K562 (cell line): ENCODE measurements at regions not wholly inside any gene's neighbourhood (a gene's known extent, or its start where the extent isn't known, plus 50 kb on each side); places are given as distances from the start of the nearest gene placed in this dataset.

ENCODE experiments used
- ATAC-seq: fragments of 200-7000 bp; cut with Tn5 transposase; 3 replicates; pipeline ENCODE4 v1.9.1; 2020; ENCODE audit warnings: moderate library complexity
- BruUV-seq: library from RNA; stranded (reverse); fragments of 400-500 nt; replicated peaks from 2 replicates; lab custom pipeline; 2021; lab: Mats Ljungman, UMichigan
- CTCF ChIA-PET: fragments of 300-600 bp; formaldehyde crosslinking; extraction: SDS; loops from one replicate; lab custom pipeline; 2021; ENCODE audit warnings: low intra/inter-chr PET ratio; lab: Yijun Ruan, JAX
- POLR2A ChIA-PET: fragments of 300-600, 350-650 bp; sonication (Branson Sonifier 250); formaldehyde crosslinking; extraction: SDS; loops from one replicate; lab custom pipeline; 2021; ENCODE audit warnings: antibody characterized with exemption, inconsistent platforms; lab: Yijun Ruan, JAX
- DNase-seq, 4 experiments: peaks; one replicate each; pipeline versions ENCODE4 v3.0.0 to v3.0.0-alpha.2; 2011 to 2018; ENCODE audit warnings: low spot score in 3 of 4, mixed read lengths in 3 of 4; ENCODE audit errors: extremely low read depth in 1 of 4
- FAIRE-seq: peaks from 2 replicates; lab custom pipeline; 2011; peaks lifted over from hg19 to GRCh38; lab: Jason Lieb, UNC
- H2AFZ ChIP-seq: 2 replicates; pipeline ENCODE4 v1.6.0; 2011; ENCODE audit warnings: low read depth, low read length, control low read depth, inconsistent platforms
- H3K27ac ChIP-seq: fragments of 200-600 bp; 3 replicates; pipeline ENCODE4 v1.8.0; 2011; ENCODE audit warnings: low read depth, mild to moderate bottlenecking, control low read depth, inconsistent platforms, low read length, moderate library complexity, mixed read lengths; ENCODE audit errors: extremely low read depth
- H3K27me3 ChIP-seq, 2 experiments: fragments of 300-600 bp in 1 of 2; 2 replicates in 1 of 2; 3 replicates in 1 of 2; pipeline versions ENCODE4 v1.6.0 to v1.8.0; 2011; ENCODE audit warnings: inconsistent platforms in 2 of 2, low read length in 2 of 2, mild to moderate bottlenecking in 1 of 2, mixed read lengths in 1 of 2, moderate library complexity in 1 of 2; ENCODE audit not compliant: control insufficient read depth in 2 of 2, insufficient read depth in 2 of 2
- H3K36me3 ChIP-seq: fragments of 300-600 bp; 3 replicates; pipeline ENCODE4 v1.8.0; 2011; ENCODE audit warnings: mild to moderate bottlenecking, low read length, inconsistent platforms; ENCODE audit not compliant: control insufficient read depth, insufficient read depth
- H3K4me1 ChIP-seq, 2 experiments: fragments of 200-600 bp in 1 of 2; replicated peaks in 1 of 2; 2 replicates in 1 of 2; 3 replicates in 1 of 2; pipeline versions ENCODE4 v1.5.1 to v1.8.0; 2011; ENCODE audit warnings: inconsistent platforms in 2 of 2, low read length in 2 of 2, mild to moderate bottlenecking in 1 of 2, mixed read lengths in 1 of 2, moderate library complexity in 1 of 2; ENCODE audit not compliant: control insufficient read depth in 2 of 2, insufficient read depth in 2 of 2
- H3K4me2 ChIP-seq: 2 replicates; pipeline ENCODE4 v1.6.1; 2011; ENCODE audit warnings: low read length, control low read depth, inconsistent platforms, mixed read lengths; ENCODE audit not compliant: insufficient read depth
- H3K4me3 ChIP-seq: fragments of 200-600 bp; sonication (generic), shearing (Covaris generic); 2 replicates; pipeline ENCODE4 v1.5.1; 2016; ENCODE audit warnings: control low read depth, inconsistent platforms
- H3K79me2 ChIP-seq: fragments of 200-600 bp; 3 replicates; pipeline ENCODE4 v1.8.0; 2011; ENCODE audit warnings: low read length, inconsistent platforms; ENCODE audit not compliant: control insufficient read depth, insufficient read depth
- H3K9ac ChIP-seq, 2 experiments: 2 replicates each; pipeline versions ENCODE4 v1.6.0 to v1.6.1; 2011; ENCODE audit warnings: low read depth in 2 of 2, low read length in 2 of 2, control low read depth in 1 of 2, inconsistent platforms in 1 of 2, mild to moderate bottlenecking in 1 of 2, mixed read lengths in 1 of 2; ENCODE audit not compliant: insufficient read depth in 1 of 2
- H3K9me1 ChIP-seq: one replicate; pipeline ENCODE4 v1.6.0; 2011; ENCODE audit warnings: inconsistent platforms, mild to moderate bottlenecking, low read length, moderate library complexity; ENCODE audit not compliant: control insufficient read depth, insufficient read depth
- H3K9me3 ChIP-seq: replicated peaks from 2 replicates; pipeline ENCODE4 v1.5.1; 2011; ENCODE audit warnings: low read depth, low read length, inconsistent platforms; ENCODE audit not compliant: control insufficient read depth, insufficient read depth
- H4K20me1 ChIP-seq: replicated peaks from 2 replicates; pipeline ENCODE4 v1.6.1; 2011; ENCODE audit warnings: low read length, inconsistent platforms, mixed read lengths; ENCODE audit not compliant: control insufficient read depth, insufficient read depth
- BMI1 ChIP-seq: fragments of 150-350 bp; IDR thresholded peaks from 2 replicates; pipeline ENCODE4 v1.6.1; 2014; ENCODE audit warnings: low read length
- FOXJ3 ChIP-seq: sonication (generic); formaldehyde crosslinking; IDR thresholded peaks from 2 replicates; pipeline ENCODE4 v1.4.0; 2020; ENCODE audit warnings: mild to moderate bottlenecking, missing genetic modification reagents
- FOXK1 ChIP-seq: sonication (generic); formaldehyde crosslinking; IDR thresholded peaks from 2 replicates; pipeline ENCODE4 v1.8.0; 2022; ENCODE audit warnings: missing genetic modification reagents, mild to moderate bottlenecking, borderline replicate concordance
- PHF8 ChIP-seq: fragments of 200-600 bp; sonication (generic); IDR thresholded peaks from 2 replicates; pipeline ENCODE4 v1.6.1; 2012; ENCODE audit warnings: mixed run types, mild to moderate bottlenecking, inconsistent platforms, low read length, moderate library complexity, borderline replicate concordance
- PTRF ChIP-seq: fragments of 450-650 bp; IDR thresholded peaks from 2 replicates; pipeline ENCODE4 v1.6.1; 2016; ENCODE audit warnings: mild to moderate bottlenecking, missing genetic modification characterization, missing compliant biosample characterization
- RBM22 ChIP-seq: fragments of 200-400 bp; formaldehyde crosslinking; IDR thresholded peaks from 2 replicates; pipeline ENCODE4 v1.6.1; 2018; ENCODE audit warnings: low read length, low read depth; ENCODE audit not compliant: poor library complexity, severe bottlenecking
- STAT5A ChIP-seq: IDR thresholded peaks from 2 replicates; pipeline ENCODE4 v1.6.1; 2012; ENCODE audit warnings: low read length, inconsistent platforms, borderline replicate concordance
- ZEB2 ChIP-seq: fragments of 450-650 bp; IDR thresholded peaks from 2 replicates; pipeline ENCODE4 v1.6.1; 2016
- ZKSCAN8 ChIP-seq: fragments of 200-800 bp; sonication (Bioruptor generic); IDR thresholded peaks from 2 replicates; pipeline ENCODE4 v1.6.1; 2016; ENCODE audit warnings: missing genetic modification characterization, missing compliant biosample characterization
- WGBS: fragments of 100-300 bp; shearing (Covaris generic); methylation state at CpG from one replicate; pipeline ENCODE4 v1.1.6; 2016; ENCODE audit warnings: low coverage, mixed read lengths; ENCODE audit not compliant: insufficient coverage; ENCODE audit errors: missing lambda C conversion rate; 5-methylcytosine and 5-hydroxymethylcytosine counted together
- in situ Hi-C: fragments of 300-500 bp; cut with MboI; formaldehyde crosslinking; loops from 4 replicates; pipeline ENCODE4 v1.15.0; 2018; ENCODE audit warnings: inconsistent platforms, mixed read lengths
- intact Hi-C: fragments of 100-400 bp; cut with micrococcal nuclease; formaldehyde crosslinking; loops from 2 replicates; pipeline ENCODE4 v1.14.2; 2022
- TF ChIP-seq, protein P1 (sequence below), 3 experiments: fragments of 200-800 bp in 1 of 3; sonication (Bioruptor generic) in 1 of 3; sonication (generic) in 1 of 3; formaldehyde crosslinking in 1 of 3; IDR thresholded peaks; 2 replicates each; pipeline versions ENCODE4 v1.6.1 to v1.8.0; 2016 to 2022; ENCODE audit warnings: mild to moderate bottlenecking in 2 of 3, missing compliant biosample characterization in 2 of 3, missing genetic modification characterization in 2 of 3, missing genetic modification reagents in 1 of 3
- TF ChIP-seq, protein P2 (sequence below): fragments of 250-450 bp; sonication (Bioruptor Pico); IDR thresholded peaks from 2 replicates; pipeline ENCODE4 v1.5.0; 2020; ENCODE audit warnings: mild to moderate bottlenecking, borderline replicate concordance
- TF ChIP-seq, protein P3 (sequence below): fragments of 450-650 bp; formaldehyde crosslinking; IDR thresholded peaks from 2 replicates; pipeline ENCODE4 v1.4.0; 2020; ENCODE audit warnings: mild to moderate bottlenecking, moderate library complexity
- TF ChIP-seq, protein P4 (sequence below): fragments of 200-800 bp; sonication (Bioruptor generic); IDR thresholded peaks from 2 replicates; pipeline ENCODE4 v1.6.1; 2016; ENCODE audit warnings: missing genetic modification characterization, missing compliant biosample characterization

DNA sequence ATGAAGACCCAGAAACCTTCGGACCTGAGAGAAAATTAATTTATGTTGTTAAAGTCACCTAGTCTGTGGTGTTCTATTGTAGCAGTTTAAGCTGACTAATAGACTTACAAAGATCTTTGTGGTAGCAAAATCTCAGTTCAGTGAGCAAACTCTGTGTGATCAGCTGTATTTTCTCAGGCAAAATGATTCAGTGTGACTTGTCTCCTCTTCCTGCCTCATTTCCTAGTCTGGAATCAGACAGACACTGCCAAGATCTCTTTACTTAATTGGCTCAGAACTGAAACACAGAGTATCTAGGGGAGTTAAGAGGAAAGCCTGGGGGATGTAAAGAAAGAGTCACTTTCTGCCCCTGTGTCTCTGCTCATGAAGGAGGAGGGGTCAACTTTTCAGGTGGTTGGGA, 564.7 kb downstream of the KCNA4 start:
- CTCF ChIA-PET = no interaction called here
- WGBS = 0% methylated on average over 1 of the region's 1 CpG
- BruUV-seq = no TSS peak

More for the DNA sequence above, 564.7 kb downstream of the KCNA4 start:
- TF ChIP-seq RBM22 = no peak
- no peak for TF ChIP-seq ZKSCAN8 (CRISPR knock-in tag)
- TF ChIP-seq FOXJ3 (CRISPR knock-in tag) = no peak
- TF ChIP-seq, protein P1, sequence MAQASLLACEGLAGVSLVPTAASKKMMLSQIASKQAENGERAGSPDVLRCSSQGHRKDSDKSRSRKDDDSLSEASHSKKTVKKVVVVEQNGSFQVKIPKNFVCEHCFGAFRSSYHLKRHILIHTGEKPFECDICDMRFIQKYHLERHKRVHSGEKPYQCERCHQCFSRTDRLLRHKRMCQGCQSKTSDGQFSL (CRISPR knock-in tag; IDR thresholded peaks at IDR 0.05) = no peak
- TF ChIP-seq, protein P1 (tag; IDR thresholded peaks at IDR 0.05) = no peak
- TF ChIP-seq BMI1 = no peak
- TF ChIP-seq, protein P2, sequence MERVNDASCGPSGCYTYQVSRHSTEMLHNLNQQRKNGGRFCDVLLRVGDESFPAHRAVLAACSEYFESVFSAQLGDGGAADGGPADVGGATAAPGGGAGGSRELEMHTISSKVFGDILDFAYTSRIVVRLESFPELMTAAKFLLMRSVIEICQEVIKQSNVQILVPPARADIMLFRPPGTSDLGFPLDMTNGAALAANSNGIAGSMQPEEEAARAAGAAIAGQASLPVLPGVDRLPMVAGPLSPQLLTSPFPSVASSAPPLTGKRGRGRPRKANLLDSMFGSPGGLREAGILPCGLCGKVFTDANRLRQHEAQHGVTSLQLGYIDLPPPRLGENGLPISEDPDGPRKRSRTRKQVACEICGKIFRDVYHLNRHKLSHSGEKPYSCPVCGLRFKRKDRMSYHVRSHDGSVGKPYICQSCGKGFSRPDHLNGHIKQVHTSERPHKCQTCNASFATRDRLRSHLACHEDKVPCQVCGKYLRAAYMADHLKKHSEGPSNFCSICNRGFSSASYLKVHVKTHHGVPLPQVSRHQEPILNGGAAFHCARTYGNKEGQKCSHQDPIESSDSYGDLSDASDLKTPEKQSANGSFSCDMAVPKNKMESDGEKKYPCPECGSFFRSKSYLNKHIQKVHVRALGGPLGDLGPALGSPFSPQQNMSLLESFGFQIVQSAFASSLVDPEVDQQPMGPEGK (CRISPR knock-in tag) = no peak
- no peak for TF ChIP-seq PTRF (tag)
- TF ChIP-seq, protein P3, sequence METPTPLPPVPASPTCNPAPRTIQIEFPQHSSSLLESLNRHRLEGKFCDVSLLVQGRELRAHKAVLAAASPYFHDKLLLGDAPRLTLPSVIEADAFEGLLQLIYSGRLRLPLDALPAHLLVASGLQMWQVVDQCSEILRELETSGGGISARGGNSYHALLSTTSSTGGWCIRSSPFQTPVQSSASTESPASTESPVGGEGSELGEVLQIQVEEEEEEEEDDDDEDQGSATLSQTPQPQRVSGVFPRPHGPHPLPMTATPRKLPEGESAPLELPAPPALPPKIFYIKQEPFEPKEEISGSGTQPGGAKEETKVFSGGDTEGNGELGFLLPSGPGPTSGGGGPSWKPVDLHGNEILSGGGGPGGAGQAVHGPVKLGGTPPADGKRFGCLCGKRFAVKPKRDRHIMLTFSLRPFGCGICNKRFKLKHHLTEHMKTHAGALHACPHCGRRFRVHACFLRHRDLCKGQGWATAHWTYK (CRISPR knock-in tag) = no peak
- TF ChIP-seq FOXK1 (CRISPR knock-in tag) = no peak
- TF ChIP-seq PHF8 = no peak
- TF ChIP-seq STAT5A = no peak
- TF ChIP-seq, protein P4, sequence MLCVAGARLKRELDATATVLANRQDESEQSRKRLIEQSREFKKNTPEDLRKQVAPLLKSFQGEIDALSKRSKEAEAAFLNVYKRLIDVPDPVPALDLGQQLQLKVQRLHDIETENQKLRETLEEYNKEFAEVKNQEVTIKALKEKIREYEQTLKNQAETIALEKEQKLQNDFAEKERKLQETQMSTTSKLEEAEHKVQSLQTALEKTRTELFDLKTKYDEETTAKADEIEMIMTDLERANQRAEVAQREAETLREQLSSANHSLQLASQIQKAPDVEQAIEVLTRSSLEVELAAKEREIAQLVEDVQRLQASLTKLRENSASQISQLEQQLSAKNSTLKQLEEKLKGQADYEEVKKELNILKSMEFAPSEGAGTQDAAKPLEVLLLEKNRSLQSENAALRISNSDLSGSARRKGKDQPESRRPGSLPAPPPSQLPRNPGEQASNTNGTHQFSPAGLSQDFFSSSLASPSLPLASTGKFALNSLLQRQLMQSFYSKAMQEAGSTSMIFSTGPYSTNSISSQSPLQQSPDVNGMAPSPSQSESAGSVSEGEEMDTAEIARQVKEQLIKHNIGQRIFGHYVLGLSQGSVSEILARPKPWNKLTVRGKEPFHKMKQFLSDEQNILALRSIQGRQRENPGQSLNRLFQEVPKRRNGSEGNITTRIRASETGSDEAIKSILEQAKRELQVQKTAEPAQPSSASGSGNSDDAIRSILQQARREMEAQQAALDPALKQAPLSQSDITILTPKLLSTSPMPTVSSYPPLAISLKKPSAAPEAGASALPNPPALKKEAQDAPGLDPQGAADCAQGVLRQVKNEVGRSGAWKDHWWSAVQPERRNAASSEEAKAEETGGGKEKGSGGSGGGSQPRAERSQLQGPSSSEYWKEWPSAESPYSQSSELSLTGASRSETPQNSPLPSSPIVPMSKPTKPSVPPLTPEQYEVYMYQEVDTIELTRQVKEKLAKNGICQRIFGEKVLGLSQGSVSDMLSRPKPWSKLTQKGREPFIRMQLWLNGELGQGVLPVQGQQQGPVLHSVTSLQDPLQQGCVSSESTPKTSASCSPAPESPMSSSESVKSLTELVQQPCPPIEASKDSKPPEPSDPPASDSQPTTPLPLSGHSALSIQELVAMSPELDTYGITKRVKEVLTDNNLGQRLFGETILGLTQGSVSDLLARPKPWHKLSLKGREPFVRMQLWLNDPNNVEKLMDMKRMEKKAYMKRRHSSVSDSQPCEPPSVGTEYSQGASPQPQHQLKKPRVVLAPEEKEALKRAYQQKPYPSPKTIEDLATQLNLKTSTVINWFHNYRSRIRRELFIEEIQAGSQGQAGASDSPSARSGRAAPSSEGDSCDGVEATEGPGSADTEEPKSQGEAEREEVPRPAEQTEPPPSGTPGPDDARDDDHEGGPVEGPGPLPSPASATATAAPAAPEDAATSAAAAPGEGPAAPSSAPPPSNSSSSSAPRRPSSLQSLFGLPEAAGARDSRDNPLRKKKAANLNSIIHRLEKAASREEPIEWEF (CRISPR knock-in tag) = no peak
- TF ChIP-seq ZEB2 = no peak
- Histone ChIP-seq H3K9me1 (no peaks in the 10 kb centered on the region), H3K27me3 (no peaks in the 10 kb centered on the region), H4K20me1 (no peaks in the 10 kb centered on the region), H3K4me1 (no peaks in the 10 kb centered on the region), H2AFZ (no peak overlapping the region), H3K27ac (no peak overlapping the region), H3K9me3 (no peaks in the 10 kb centered on the region), H3K4me3 (no peak overlapping the region), H3K4me2 (no peak overlapping the region), H3K36me3 (no peaks in the 10 kb centered on the region), H3K9ac (no peak overlapping the region), H3K79me2 (no peaks in the 10 kb centered on the region)
- POLR2A ChIA-PET = no interaction called here
- in situ Hi-C loops (no loop called here), intact Hi-C loops (no loop called here)
- no peak for DNase-seq
- no peak for FAIRE-seq
- no peak for ATAC-seq
